NB4 (cell line): ENCODE measurements at regions not wholly inside any gene's neighbourhood (a gene's known extent, or its start where the extent isn't known, plus 50 kb on each side); places are given as distances from the start of the nearest gene placed in this dataset.
A peak's percentile ranks its signal among the peaks of the same experiment; 100 is the strongest.

Experiments
- DNase-seq: peaks from one replicate; pipeline ENCODE4 v3.0.0; 2010; ENCODE audit warnings: low read depth
- H3K4me3 ChIP-seq: one replicate; pipeline ENCODE4 v1.5.1; 2011; ENCODE audit warnings: mild to moderate bottlenecking, low read depth, low read length, moderate library complexity
- MYC ChIP-seq: IDR thresholded peaks from 2 replicates; pipeline ENCODE4 v1.6.1; 2011; ENCODE audit warnings: low read depth, low read length
- POLR2A ChIP-seq: IDR thresholded peaks from 2 replicates; pipeline ENCODE4 v1.6.1; 2011; ENCODE audit warnings: mild to moderate bottlenecking; ENCODE audit not compliant: insufficient read length; ENCODE audit errors: extremely low read depth
- TF ChIP-seq, protein P1 (sequence below): IDR thresholded peaks from one replicate; pipeline ENCODE4 v1.5.1; 2012; ENCODE audit warnings: low read depth, low read length
- TF ChIP-seq, protein P2 (sequence below): IDR thresholded peaks from 2 replicates; pipeline ENCODE4 v1.6.1; 2011; ENCODE audit warnings: low read depth, low read length

DNA sequence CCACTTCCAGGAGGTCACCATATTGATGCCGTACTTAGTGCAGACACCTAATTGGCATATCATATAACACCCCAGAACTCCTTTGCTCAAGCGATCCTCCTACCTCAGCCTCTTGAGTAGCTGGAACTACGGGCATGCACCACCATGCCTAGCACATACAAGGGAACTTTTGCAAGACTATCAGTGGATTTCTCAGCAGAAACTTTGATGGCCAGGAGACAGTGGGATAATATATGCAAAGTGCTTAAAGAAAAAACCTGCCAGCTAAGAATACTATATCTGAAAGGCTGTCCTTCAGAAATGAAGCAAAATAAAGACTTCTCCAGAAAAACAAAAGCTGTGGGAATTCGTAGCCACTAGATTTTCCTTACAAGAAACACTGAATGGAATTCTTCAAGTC, 387.1 kb downstream of the DHX35 start:
- DNase-seq = no peak
- no peak for TF ChIP-seq POLR2A
- TF ChIP-seq, protein P1, sequence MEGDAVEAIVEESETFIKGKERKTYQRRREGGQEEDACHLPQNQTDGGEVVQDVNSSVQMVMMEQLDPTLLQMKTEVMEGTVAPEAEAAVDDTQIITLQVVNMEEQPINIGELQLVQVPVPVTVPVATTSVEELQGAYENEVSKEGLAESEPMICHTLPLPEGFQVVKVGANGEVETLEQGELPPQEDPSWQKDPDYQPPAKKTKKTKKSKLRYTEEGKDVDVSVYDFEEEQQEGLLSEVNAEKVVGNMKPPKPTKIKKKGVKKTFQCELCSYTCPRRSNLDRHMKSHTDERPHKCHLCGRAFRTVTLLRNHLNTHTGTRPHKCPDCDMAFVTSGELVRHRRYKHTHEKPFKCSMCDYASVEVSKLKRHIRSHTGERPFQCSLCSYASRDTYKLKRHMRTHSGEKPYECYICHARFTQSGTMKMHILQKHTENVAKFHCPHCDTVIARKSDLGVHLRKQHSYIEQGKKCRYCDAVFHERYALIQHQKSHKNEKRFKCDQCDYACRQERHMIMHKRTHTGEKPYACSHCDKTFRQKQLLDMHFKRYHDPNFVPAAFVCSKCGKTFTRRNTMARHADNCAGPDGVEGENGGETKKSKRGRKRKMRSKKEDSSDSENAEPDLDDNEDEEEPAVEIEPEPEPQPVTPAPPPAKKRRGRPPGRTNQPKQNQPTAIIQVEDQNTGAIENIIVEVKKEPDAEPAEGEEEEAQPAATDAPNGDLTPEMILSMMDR = no peak
- TF ChIP-seq MYC = no peak
- TF ChIP-seq, protein P2, sequence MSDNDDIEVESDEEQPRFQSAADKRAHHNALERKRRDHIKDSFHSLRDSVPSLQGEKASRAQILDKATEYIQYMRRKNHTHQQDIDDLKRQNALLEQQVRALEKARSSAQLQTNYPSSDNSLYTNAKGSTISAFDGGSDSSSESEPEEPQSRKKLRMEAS = no peak
- H3K4me3 ChIP-seq = no peak overlapping the region

DNA sequence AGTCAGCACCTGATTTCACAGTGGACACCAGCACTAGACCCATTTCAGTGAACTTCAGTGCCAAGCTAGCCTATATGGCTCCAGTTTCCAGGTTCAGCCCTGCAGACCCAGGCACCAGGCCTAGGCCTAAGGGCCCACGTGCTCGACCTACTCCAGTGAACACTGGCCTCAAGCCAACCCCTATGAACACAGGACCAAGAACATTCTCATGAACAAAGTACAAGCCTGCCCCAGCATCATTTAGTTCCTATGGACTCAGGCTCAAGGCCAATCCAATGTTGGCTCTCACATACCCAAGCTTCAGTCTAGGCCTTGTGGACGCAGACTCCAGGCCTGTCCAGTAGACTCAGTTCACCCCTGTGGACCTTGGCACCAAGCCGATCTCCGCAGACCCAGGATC, 385.5 kb downstream of the DHX35 start:
- DNase-seq = no peak
- TF ChIP-seq MYC (no peak), POLR2A (no peak)
- TF ChIP-seq, protein P1 = no peak
- TF ChIP-seq, protein P2 = no peak

DNA sequence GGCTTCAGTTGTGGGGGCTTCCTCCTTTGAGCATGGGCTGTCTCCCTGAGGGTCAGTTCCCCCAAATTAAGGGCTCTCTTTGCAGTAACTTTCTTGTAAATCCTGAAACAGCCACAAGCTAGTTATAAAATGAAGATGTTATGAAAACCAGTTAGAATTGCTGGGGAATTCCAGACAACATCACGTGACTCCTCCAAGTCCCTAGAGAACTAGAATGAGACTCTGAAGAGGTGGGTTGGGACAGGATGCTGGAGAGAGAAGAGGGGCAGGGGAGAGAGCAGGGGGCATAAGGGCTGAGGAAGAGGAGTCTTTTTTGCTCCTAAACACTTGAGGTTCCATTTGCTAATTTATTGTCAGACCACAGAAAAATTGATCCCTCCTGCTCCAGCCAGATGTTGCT, 380.3 kb downstream of the DHX35 start:
- TF ChIP-seq POLR2A = no peak
- TF ChIP-seq, protein P1 = no peak
- TF ChIP-seq, protein P2 = no peak
- TF ChIP-seq MYC = no peak
- no peak for DNase-seq
- H3K4me3 ChIP-seq = no peak overlapping the region

More for the DNA sequence above, 385.5 kb downstream of the DHX35 start:
- H3K4me3 ChIP-seq = no peak overlapping the region

DNA sequence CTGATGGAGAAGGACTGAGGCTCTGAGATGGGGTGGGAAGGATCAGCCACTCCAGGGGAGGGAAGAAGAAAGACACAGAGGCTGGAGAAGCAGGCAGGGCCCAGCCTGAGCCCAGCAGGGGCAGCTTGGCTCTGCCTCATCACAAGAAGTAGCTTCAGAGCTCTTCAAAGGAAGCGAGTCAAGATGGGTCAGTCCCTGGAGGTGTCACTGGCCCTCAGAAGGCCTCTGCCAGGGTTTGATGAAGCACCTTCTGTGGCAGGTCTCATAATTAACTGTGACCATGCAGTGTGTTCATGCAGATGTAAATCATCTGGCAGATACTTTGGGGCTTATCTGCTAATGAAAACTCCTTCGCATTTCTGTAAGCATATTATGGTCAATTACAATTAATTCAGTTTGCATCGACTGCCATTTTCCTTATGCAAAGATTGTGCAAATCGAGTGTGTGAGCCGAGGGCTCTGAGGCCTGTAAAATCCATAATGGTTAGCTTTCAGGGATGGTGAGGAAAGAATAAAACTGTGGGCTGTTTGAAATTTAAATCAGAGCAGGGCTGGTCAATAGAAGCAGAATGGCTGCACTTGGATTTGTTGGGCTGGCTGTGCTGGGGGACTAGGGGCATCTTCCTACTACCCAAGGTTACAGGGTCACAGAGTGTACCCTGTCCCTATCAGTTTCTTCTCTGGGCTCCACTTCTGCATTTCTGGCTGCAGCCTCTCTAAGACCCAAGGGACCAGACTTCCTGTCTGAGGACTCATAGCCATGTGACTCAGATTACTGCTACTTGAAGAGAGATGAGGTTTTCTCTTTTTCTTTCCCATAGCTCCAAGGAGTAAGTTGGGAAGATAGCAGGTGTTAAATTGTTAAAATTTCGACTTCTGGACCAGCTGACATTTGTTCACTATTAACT, 376.6 kb downstream of the DHX35 start:
- DNase-seq = peak; percentile 85
- H3K4me3 ChIP-seq = no peak overlapping the region
- TF ChIP-seq, protein P2 = peak; percentile 89
- TF ChIP-seq, protein P1 = no peak

DNA sequence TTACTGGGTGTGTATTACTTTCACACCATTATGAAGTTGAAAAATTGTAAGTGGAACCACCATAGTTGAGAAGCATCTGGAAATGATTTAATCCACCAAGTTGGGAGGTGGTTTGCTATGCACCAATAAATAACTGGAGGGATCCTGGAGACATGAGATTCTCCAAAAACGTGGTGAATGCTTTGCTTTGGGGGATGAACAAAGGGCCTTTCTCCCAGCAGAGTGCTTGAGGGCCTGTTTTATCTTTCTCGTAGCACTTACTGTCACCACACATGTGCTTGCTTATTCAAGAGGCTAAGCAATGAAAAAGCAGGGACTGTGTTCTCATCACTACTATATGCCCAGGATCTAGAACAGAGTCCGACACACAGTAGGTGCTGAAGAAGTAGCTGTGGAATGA, 371.1 kb downstream of the DHX35 start:
- no peak for DNase-seq
- H3K4me3 ChIP-seq = no peak overlapping the region
- TF ChIP-seq, protein P2 = no peak
- TF ChIP-seq, protein P1 = no peak
- TF ChIP-seq POLR2A = no peak
- TF ChIP-seq MYC = no peak
